Medulla oblongata (tissue), 1 donor: ENCODE measurements at regions not wholly inside any gene's neighbourhood (a gene's known extent, or its start where the extent isn't known, plus 50 kb on each side); places are given as distances from the start of the nearest gene placed in this dataset.

Source experiments
- DNase-seq: peaks from one replicate; pipeline ENCODE4 v3.0.0-alpha.2; 2015; ENCODE audit errors: extremely low spot score

GRCh38 chr12:4107436-4107878 lies 166.1 kb upstream of the CCND2 start:
- peak; percentile 62 for DNase-seq

GRCh38 chr12:4106621-4107020 lies 166.9 kb upstream of the CCND2 start:
- DNase-seq, result no peak

GRCh38 chr12:4104722-4105244 lies 168.8 kb upstream of the CCND2 start:
- DNase-seq, result no peak

GRCh38 chr12:4099276-4099675 lies 174.3 kb upstream of the CCND2 start:
- no peak for DNase-seq

- DNase-seq, result no peak
Measured at GRCh38 chr12:4091016-4091743, 182.4 kb upstream of the CCND2 start.

- DNase-seq, result no peak
Measured at GRCh38 chr12:4089956-4090355, 183.6 kb upstream of the CCND2 start.

GRCh38 chr12:4089121-4089606 lies 184.4 kb upstream of the CCND2 start:
- no peak for DNase-seq

- no peak for DNase-seq
Measured at GRCh38 chr12:4088451-4088850, 185.1 kb upstream of the CCND2 start.

GRCh38 chr12:4086481-4086880 lies 187.1 kb upstream of the CCND2 start:
- no peak for DNase-seq

GRCh38 chr12:4084573-4084972 lies 189.0 kb upstream of the CCND2 start:
- peak; percentile 5 for DNase-seq

GRCh38 chr12:4082809-4083403 lies 190.7 kb upstream of the CCND2 start:
- DNase-seq, result no peak

GRCh38 chr12:4080213-4080612 lies 193.3 kb upstream of the CCND2 start:
- DNase-seq, result no peak

GRCh38 chr12:4074129-4074528 lies 199.4 kb upstream of the CCND2 start:
- DNase-seq, result no peak

GRCh38 chr12:4069670-4070010 lies 196.4 kb upstream of the PARP11 start:
- no peak for DNase-seq

GRCh38 chr12:4068981-4069669 lies 195.9 kb upstream of the PARP11 start:
- DNase-seq, result no peak

GRCh38 chr12:4064008-4064407 lies 190.8 kb upstream of the PARP11 start:
- DNase-seq, result no peak

- DNase-seq, result no peak
Measured at GRCh38 chr12:4059898-4060568, 186.8 kb upstream of the PARP11 start.

- DNase-seq, result no peak
Measured at GRCh38 chr12:4056910-4057845, 184.0 kb upstream of the PARP11 start.

GRCh38 chr12:4054630-4055029 lies 181.4 kb upstream of the PARP11 start:
- no peak for DNase-seq

GRCh38 chr12:4052691-4053090 lies 179.5 kb upstream of the PARP11 start:
- DNase-seq, result no peak

GRCh38 chr12:4051596-4051995 lies 178.4 kb upstream of the PARP11 start:
- DNase-seq, result no peak
